ENCODE measurements at regions not wholly inside any gene's neighbourhood (a gene's known extent, or its start where the extent isn't known, plus 50 kb on each side); places are given as distances from the start of the nearest gene placed in this dataset.

DNA sequence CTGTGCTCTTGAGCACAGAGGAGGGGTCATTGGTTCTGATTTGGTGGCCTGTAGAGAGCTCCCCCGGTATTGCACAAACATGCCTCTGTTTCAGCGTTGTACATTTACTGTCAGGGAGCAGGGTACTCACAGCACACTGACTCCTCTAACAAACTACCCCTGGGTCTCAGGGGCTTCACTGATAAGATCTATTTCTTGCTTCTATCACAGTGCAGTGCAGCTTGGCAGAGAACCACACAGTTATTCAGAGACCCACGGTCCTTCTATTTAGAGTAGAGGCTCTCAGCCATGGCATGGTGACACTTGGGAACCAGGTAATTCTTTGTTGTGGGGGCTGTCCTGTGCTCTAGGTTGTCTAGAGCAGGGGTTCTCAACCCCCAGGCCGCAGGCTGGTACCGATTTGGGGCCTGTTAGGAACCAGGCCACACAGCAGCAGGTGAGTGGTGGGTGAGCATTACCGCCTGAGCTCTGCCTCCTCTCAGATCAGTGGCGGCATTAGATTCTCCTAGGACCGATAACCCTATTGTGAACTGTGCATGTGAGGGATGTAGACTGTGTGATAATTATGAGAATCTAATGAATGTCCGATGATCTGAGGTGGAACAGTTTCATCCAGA, 133.4 kb upstream of the MYCN start:
- no peaks in the 10 kb centered on the region for H3K9me3 ChIP-seq
- 53% methylated on average over 9 of the region's 9 CpGs for WGBS (ENCODE audit: missing lambda C conversion rate)
- H3K27ac ChIP-seq, result no peak overlapping the region
- H3K4me3 ChIP-seq, result no peak overlapping the region
- DNase-seq (ENCODE audit: low read depth in 1 of 2, low spot score in 1 of 2), result no peak
- ATAC-seq, result no peak
- H3K4me2 ChIP-seq, result no peak overlapping the region
- ChIA-PET POLR2A (no interaction called here), CTCF (interaction anchor here (0.8 kb wide), 1 partner anchor 9 kb away, joined by 3 read pairs; no protein-coding TSS in a partner anchor)
- no peaks in the 10 kb centered on the region for H3K4me1 ChIP-seq
- no peak for FAIRE-seq
- TF ChIP-seq RARB (CRISPR knock-in tag; IDR thresholded peaks at IDR 0.05) (no peak), ZFP36 (IDR thresholded peaks at IDR 0.05; ENCODE audit: borderline replicate concordance, partially characterized antibody) (no peak), CBX2 (IDR thresholded peaks at IDR 0.05; ENCODE audit: borderline replicate concordance, low read depth) (no peak), RAD21 (conservative IDR thresholded peaks at IDR 0.05 in 1 of 2, IDR thresholded peaks at IDR 0.05 in 1 of 2) (no peak), BHLHE40 (IDR thresholded peaks at IDR 0.05; ENCODE audit: low read depth, low read length) (no peak), CEBPB (IDR thresholded peaks at IDR 0.05) (no peak), ZSCAN20 (CRISPR knock-in tag; IDR thresholded peaks at IDR 0.05) (no peak)
- TF ChIP-seq, protein P1, sequence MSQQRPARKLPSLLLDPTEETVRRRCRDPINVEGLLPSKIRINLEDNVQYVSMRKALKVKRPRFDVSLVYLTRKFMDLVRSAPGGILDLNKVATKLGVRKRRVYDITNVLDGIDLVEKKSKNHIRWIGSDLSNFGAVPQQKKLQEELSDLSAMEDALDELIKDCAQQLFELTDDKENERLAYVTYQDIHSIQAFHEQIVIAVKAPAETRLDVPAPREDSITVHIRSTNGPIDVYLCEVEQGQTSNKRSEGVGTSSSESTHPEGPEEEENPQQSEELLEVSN (IDR thresholded peaks at IDR 0.05; ENCODE audit: borderline replicate concordance, low read depth), result no peak

DNA sequence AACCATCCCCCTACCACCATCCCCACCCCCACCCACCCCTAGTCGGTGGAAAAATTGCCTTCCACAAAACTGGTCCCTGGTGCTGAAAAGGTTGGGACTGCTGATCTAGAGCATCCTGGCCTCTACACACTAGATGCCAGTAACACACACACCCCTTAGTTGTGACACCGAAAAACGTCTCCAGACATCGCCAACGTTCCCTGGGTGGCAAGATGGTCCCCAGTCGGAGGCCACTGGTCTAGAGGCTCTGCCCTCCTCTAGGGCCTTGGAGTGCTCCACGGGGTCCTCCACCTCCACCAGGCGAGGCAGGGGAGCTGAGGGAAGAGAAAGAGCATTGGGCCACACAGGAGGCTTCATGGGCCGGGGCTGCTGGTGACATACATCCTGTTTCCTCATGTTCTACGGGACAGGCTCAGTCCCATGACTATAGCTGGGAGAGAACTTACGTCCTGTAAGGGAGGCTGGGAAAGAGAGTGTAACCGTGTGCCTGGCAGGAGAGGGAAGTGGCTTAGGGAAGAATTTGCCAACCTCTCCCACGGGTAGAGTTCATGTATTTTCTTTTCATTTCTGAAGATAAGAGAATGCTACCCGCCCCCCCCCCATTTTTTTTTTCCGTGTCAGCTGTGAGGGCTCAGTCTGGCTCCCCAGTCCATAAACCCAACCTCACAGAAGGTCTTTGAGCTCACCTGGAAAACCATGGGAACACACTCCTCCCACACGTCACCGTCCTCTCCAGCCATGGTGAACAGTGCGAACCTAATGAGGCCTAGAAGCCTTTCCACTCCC, 132.7 kb upstream of the MYCN start:
- no peaks in the 10 kb centered on the region for H3K4me1 ChIP-seq
- 51% methylated on average over 17 of the region's 18 CpGs for WGBS (ENCODE audit: missing lambda C conversion rate)
- H3K27ac ChIP-seq, result no peak overlapping the region
- TF ChIP-seq CBX8 (IDR thresholded peaks at IDR 0.05) (no peak), SREBF2 (IDR thresholded peaks at IDR 0.05) (no peak), JUN (IDR thresholded peaks at IDR 0.05) (no peak), RCOR1 (IDR thresholded peaks at IDR 0.05; ENCODE audit: low read depth, low read length) (no peak), MAZ (IDR thresholded peaks at IDR 0.05; ENCODE audit: borderline replicate concordance, low read depth, low read length) (no peak), ZFP36 (IDR thresholded peaks at IDR 0.05; ENCODE audit: borderline replicate concordance, partially characterized antibody) (no peak), RFX5 (IDR thresholded peaks at IDR 0.05) (no peak), USF2 (IDR thresholded peaks at IDR 0.05) (no peak), CHD4 (IDR thresholded peaks at IDR 0.05; ENCODE audit: borderline replicate concordance) (no peak), BHLHE40 (IDR thresholded peaks at IDR 0.05; ENCODE audit: low read depth, low read length) (no peak), ZC3H11A (IDR thresholded peaks at IDR 0.05) (no peak), RNF2 (IDR thresholded peaks at IDR 0.05; ENCODE audit: borderline replicate concordance, low read depth) (no peak), MYC (IDR thresholded peaks at IDR 0.05; ENCODE audit: borderline replicate concordance, low read length) (no peak), ELK1 (IDR thresholded peaks at IDR 0.05; ENCODE audit: low read depth, low read length) (no peak), RAD21 (conservative IDR thresholded peaks at IDR 0.05 in 1 of 2, IDR thresholded peaks at IDR 0.05 in 1 of 2) (no peak), PBX3 (IDR thresholded peaks at IDR 0.05) (no peak)
- TF ChIP-seq, protein P2, sequence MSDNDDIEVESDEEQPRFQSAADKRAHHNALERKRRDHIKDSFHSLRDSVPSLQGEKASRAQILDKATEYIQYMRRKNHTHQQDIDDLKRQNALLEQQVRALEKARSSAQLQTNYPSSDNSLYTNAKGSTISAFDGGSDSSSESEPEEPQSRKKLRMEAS (IDR thresholded peaks at IDR 0.05), result no peak
- ChIA-PET CTCF (no interaction called here), POLR2A (no interaction called here)
- H3K9me3 ChIP-seq, result no peaks in the 10 kb centered on the region
- H3K4me2 ChIP-seq, result no peak overlapping the region
- FAIRE-seq (no peak), ATAC-seq (no peak), DNase-seq (ENCODE audit: low read depth in 1 of 2, low spot score in 1 of 2) (no peak)
- H3K4me3 ChIP-seq, result no peak overlapping the region

All from A549 (cell line).